HepG2 (cell line): ENCODE measurements at regions not wholly inside any gene's neighbourhood (a gene's known extent, or its start where the extent isn't known, plus 50 kb on each side); places are given as distances from the start of the nearest gene placed in this dataset.
A peak's percentile ranks its signal among the peaks of the same experiment; 100 is the strongest.

Experiments
- CREBL2 ChIP-seq: sonication (generic); formaldehyde crosslinking; IDR thresholded peaks from 2 replicates; pipeline ENCODE4 v1.8.1; 2023; ENCODE audit warnings: missing genetic modification reagents, mild to moderate bottlenecking, borderline replicate concordance
- CREM ChIP-seq, 2 experiments: sonication (generic) in 1 of 2; formaldehyde crosslinking in 1 of 2; IDR thresholded peaks; 2 replicates each; pipeline versions ENCODE4 v1.4.0 to v1.6.1; 2016 to 2020; ENCODE audit warnings: antibody characterized with exemption in 1 of 2, mild to moderate bottlenecking in 1 of 2, missing genetic modification reagents in 1 of 2
- GATAD1 ChIP-seq: IDR thresholded peaks from 2 replicates; pipeline ENCODE4 v1.6.1; 2016; ENCODE audit warnings: missing genetic modification reagents, missing compliant biosample characterization
- HOXA3 ChIP-seq: sonication (generic); formaldehyde crosslinking; IDR thresholded peaks from 2 replicates; pipeline ENCODE4 v1.5.0; 2020; ENCODE audit warnings: missing genetic modification reagents
- KAT8 ChIP-seq: IDR thresholded peaks from 2 replicates; pipeline ENCODE4 v1.6.1; 2016; ENCODE audit warnings: missing genetic modification reagents, missing compliant biosample characterization
- KMT2A ChIP-seq: sonication (generic); formaldehyde crosslinking; IDR thresholded peaks from 2 replicates; pipeline ENCODE4 v1.4.0; 2020; ENCODE audit warnings: missing genetic modification reagents
- STAG1 ChIP-seq: sonication (generic); formaldehyde crosslinking; IDR thresholded peaks from 2 replicates; pipeline ENCODE4 v1.4.0; 2020; ENCODE audit warnings: missing genetic modification reagents
- ZNF292 ChIP-seq: sonication (generic); formaldehyde crosslinking; IDR thresholded peaks from 2 replicates; pipeline ENCODE4 v1.8.1; 2022; ENCODE audit warnings: mild to moderate bottlenecking, low read depth, missing genetic modification reagents, borderline replicate concordance
- ZNF331 ChIP-seq: sonication (generic); formaldehyde crosslinking; IDR thresholded peaks from 2 replicates; pipeline ENCODE4 v1.4.0; 2020; ENCODE audit warnings: missing genetic modification reagents
- ZNF816 ChIP-seq: sonication (generic); formaldehyde crosslinking; IDR thresholded peaks from 2 replicates; pipeline ENCODE4 v1.8.0; 2022; ENCODE audit warnings: missing genetic modification reagents, mild to moderate bottlenecking, borderline replicate concordance
- ZNF879 ChIP-seq: sonication (generic); formaldehyde crosslinking; IDR thresholded peaks from 2 replicates; pipeline ENCODE4 v1.8.1; 2023; ENCODE audit warnings: missing genetic modification reagents
- TF ChIP-seq, protein P1 (sequence below), 2 experiments: sonication (generic) in 1 of 2; formaldehyde crosslinking in 1 of 2; IDR thresholded peaks; 2 replicates each; pipeline versions ENCODE4 v1.4.0 to v1.6.1; 2016 to 2020; ENCODE audit warnings: borderline replicate concordance in 1 of 2, low read depth in 1 of 2, mild to moderate bottlenecking in 1 of 2, missing genetic modification reagents in 1 of 2
- TF ChIP-seq, protein P2 (sequence below): sonication (generic); formaldehyde crosslinking; IDR thresholded peaks from one replicate; pipeline ENCODE4 v1.5.1; 2020; ENCODE audit warnings: mild to moderate bottlenecking, missing genetic modification reagents; ENCODE audit errors: not compliant biosample characterization

- TF ChIP-seq, protein P1, sequence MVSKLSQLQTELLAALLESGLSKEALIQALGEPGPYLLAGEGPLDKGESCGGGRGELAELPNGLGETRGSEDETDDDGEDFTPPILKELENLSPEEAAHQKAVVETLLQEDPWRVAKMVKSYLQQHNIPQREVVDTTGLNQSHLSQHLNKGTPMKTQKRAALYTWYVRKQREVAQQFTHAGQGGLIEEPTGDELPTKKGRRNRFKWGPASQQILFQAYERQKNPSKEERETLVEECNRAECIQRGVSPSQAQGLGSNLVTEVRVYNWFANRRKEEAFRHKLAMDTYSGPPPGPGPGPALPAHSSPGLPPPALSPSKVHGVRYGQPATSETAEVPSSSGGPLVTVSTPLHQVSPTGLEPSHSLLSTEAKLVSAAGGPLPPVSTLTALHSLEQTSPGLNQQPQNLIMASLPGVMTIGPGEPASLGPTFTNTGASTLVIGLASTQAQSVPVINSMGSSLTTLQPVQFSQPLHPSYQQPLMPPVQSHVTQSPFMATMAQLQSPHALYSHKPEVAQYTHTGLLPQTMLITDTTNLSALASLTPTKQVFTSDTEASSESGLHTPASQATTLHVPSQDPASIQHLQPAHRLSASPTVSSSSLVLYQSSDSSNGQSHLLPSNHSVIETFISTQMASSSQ (IDR thresholded peaks at IDR 0.05; ENCODE audit: low read depth), result peak; percentile 33; the same call in 1 of the 2 replicates
- TF ChIP-seq, protein P1 (CRISPR knock-in tag; IDR thresholded peaks at IDR 0.05; ENCODE audit: borderline replicate concordance), result peak; percentile 68; the same call in 1 of the 2 replicates
- peak; percentile 19; the same call in 1 of the 2 replicates for TF ChIP-seq GATAD1
- peak; percentile 70; the same call in 1 of the 2 replicates for TF ChIP-seq ZNF331 (CRISPR knock-in tag)
- TF ChIP-seq ZNF879, result no peak
- TF ChIP-seq CREM (IDR thresholded peaks at IDR 0.05), result peak; percentile 55
- TF ChIP-seq CREM (CRISPR knock-in tag; IDR thresholded peaks at IDR 0.05), result no peak
- TF ChIP-seq, protein P2, sequence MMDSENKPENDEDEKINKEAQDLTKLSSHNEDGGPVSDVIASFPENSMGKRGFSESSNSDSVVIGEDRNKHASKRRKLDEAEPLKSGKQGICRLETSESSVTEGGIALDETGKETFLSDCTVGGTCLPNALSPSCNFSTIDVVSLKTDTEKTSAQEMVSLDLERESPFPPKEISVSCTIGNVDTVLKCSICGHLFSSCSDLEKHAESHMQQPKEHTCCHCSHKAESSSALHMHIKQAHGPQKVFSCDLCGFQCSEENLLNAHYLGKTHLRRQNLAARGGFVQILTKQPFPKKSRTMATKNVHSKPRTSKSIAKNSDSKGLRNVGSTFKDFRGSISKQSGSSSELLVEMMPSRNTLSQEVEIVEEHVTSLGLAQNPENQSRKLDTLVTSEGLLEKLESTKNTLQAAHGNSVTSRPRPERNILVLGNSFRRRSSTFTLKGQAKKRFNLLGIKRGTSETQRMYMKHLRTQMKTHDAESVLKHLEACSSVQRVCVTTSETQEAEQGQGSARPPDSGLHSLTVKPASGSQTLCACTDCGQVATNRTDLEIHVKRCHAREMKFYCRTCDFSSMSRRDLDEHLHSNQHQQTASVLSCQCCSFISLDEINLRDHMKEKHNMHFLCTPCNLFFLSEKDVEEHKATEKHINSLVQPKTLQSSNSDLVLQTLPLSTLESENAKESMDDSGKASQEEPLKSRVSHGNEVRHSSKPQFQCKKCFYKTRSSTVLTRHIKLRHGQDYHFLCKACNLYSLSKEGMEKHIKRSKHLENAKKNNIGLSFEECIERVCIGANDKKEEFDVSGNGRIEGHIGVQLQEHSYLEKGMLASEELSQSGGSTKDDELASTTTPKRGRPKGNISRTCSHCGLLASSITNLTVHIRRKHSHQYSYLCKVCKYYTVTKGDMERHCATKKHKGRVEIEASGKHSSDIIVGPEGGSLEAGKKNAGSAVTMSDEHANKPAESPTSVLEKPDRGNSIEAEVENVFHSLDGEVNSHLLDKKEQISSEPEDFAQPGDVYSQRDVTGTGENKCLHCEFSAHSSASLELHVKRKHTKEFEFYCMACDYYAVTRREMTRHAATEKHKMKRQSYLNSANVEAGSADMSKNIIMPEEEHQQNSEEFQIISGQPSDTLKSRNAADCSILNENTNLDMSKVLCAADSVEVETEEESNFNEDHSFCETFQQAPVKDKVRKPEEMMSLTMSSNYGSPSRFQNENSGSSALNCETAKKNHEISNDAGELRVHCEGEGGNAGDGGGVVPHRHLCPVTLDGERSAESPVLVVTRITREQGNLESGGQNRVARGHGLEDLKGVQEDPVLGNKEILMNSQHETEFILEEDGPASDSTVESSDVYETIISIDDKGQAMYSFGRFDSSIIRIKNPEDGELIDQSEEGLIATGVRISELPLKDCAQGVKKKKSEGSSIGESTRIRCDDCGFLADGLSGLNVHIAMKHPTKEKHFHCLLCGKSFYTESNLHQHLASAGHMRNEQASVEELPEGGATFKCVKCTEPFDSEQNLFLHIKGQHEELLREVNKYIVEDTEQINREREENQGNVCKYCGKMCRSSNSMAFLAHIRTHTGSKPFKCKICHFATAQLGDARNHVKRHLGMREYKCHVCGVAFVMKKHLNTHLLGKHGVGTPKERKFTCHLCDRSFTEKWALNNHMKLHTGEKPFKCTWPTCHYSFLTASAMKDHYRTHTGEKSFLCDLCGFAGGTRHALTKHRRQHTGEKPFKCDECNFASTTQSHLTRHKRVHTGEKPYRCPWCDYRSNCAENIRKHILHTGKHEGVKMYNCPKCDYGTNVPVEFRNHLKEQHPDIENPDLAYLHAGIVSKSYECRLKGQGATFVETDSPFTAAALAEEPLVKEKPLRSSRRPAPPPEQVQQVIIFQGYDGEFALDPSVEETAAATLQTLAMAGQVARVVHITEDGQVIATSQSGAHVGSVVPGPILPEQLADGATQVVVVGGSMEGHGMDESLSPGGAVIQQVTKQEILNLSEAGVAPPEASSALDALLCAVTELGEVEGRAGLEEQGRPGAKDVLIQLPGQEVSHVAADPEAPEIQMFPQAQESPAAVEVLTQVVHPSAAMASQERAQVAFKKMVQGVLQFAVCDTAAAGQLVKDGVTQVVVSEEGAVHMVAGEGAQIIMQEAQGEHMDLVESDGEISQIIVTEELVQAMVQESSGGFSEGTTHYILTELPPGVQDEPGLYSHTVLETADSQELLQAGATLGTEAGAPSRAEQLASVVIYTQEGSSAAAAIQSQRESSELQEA, result no peak
- no peak for TF ChIP-seq CREBL2 (CRISPR knock-in tag)
- TF ChIP-seq KAT8 (CRISPR knock-in tag), result peak; percentile 66; the same call in 1 of the 2 replicates
- no peak for TF ChIP-seq ZNF816
- TF ChIP-seq HOXA3 (CRISPR knock-in tag), result peak; percentile 70; the same call in 1 of the 2 replicates
- TF ChIP-seq KMT2A, result peak; percentile 43; the same call in 1 of the 2 replicates
- TF ChIP-seq STAG1 (CRISPR knock-in tag), result peak; percentile 25; the same call in 1 of the 2 replicates
- peak; percentile 97 for TF ChIP-seq ZNF292 (CRISPR knock-in tag)
Measured at GRCh38 chr10:28915989-28916588, 238.8 kb downstream of the BAMBI start (continued).
